Erythroblast (primary cell): ENCODE measurements at regions not wholly inside any gene's neighbourhood (a gene's known extent, or its start where the extent isn't known, plus 50 kb on each side); places are given as distances from the start of the nearest gene placed in this dataset.

Experiments
- GATA1 ChIP-seq: IDR thresholded peaks from 2 replicates; pipeline ENCODE4 v1.6.1; 2011; ENCODE audit warnings: low read depth, mild to moderate bottlenecking, control low read depth, low read length, moderate library complexity
- POLR2A ChIP-seq: IDR thresholded peaks from 2 replicates; pipeline ENCODE4 v1.6.1; 2011; ENCODE audit warnings: mild to moderate bottlenecking, low read length

GRCh38 chr11:110850846-110851245 is 138.6 kb upstream of the ARHGAP20 start:
- TF ChIP-seq POLR2A (no peak), GATA1 (no peak)
